Activated CD4-positive, alpha-beta T cell treated with anti-CD3 and anti-CD28 coated beads for 48 hours (primary cell): ENCODE measurements at regions not wholly inside any gene's neighbourhood (a gene's known extent, or its start where the extent isn't known, plus 50 kb on each side); places are given as distances from the start of the nearest gene placed in this dataset.
"Not testable (repeated sequence)": the region's sequence is repeated elsewhere in the genome, so short reads cannot be mapped to it uniquely, and the experiment has no call there.

Source experiments
- DNase-seq: peaks from one replicate; pipeline ENCODE4 v3.0.0-alpha.2; 2020

- no peak for DNase-seq
Observed at GRCh38 chr11:23155503-23155902, 295.2 kb upstream of the CCDC179 start.

GRCh38 chr11:23164022-23164421 lies 303.7 kb upstream of the CCDC179 start:
- DNase-seq: no peak

- DNase-seq: no peak
Observed at GRCh38 chr11:23166376-23166775, 306.1 kb upstream of the CCDC179 start.

- DNase-seq: no peak
Observed at GRCh38 chr11:23179609-23180008, 319.3 kb upstream of the CCDC179 start.

- DNase-seq: no peak
Observed at GRCh38 chr11:23181022-23181807, 320.9 kb upstream of the CCDC179 start.

GRCh38 chr11:23192256-23192655 lies 332.0 kb upstream of the CCDC179 start:
- no peak for DNase-seq

- no peak for DNase-seq
Observed at GRCh38 chr11:23201936-23202522, 341.8 kb upstream of the CCDC179 start.

GRCh38 chr11:23202611-23203010 lies 342.3 kb upstream of the CCDC179 start:
- DNase-seq: no peak

- no peak for DNase-seq
Observed at GRCh38 chr11:23205156-23205871, 345.0 kb upstream of the CCDC179 start.

- DNase-seq: no peak
Observed at GRCh38 chr11:23206741-23207336, 346.6 kb upstream of the CCDC179 start.

- DNase-seq: no peak
Observed at GRCh38 chr11:23211221-23211620, 350.9 kb upstream of the CCDC179 start.

GRCh38 chr11:23212807-23213206 lies 352.5 kb upstream of the CCDC179 start:
- no peak for DNase-seq

GRCh38 chr11:23217072-23217471 lies 356.8 kb upstream of the CCDC179 start:
- DNase-seq: no peak

GRCh38 chr11:23220086-23220485 lies 359.8 kb upstream of the CCDC179 start:
- not testable (repeated sequence) for DNase-seq

GRCh38 chr11:23221366-23221765 lies 361.1 kb upstream of the CCDC179 start:
- DNase-seq: no peak

GRCh38 chr11:23226331-23227077 lies 366.2 kb upstream of the CCDC179 start:
- no peak for DNase-seq

- DNase-seq: no peak
Observed at GRCh38 chr11:23227078-23227445, 366.8 kb upstream of the CCDC179 start.

GRCh38 chr11:23232652-23233051 lies 372.4 kb upstream of the CCDC179 start:
- DNase-seq: no peak

GRCh38 chr11:23233075-23233474 lies 372.8 kb upstream of the CCDC179 start:
- no peak for DNase-seq

GRCh38 chr11:23236826-23237555 lies 376.7 kb upstream of the CCDC179 start:
- no peak for DNase-seq

- DNase-seq: no peak
Observed at GRCh38 chr11:23252426-23252825, 392.2 kb upstream of the CCDC179 start.

GRCh38 chr11:23257088-23257487 lies 396.8 kb upstream of the CCDC179 start:
- no peak for DNase-seq
